GM20000 (cell line): ENCODE measurements at regions not wholly inside any gene's neighbourhood (a gene's known extent, or its start where the extent isn't known, plus 50 kb on each side); places are given as distances from the start of the nearest gene placed in this dataset.

ENCODE experiments used
- DNase-seq: peaks from one replicate; pipeline ENCODE4 v3.0.0; 2012; ENCODE audit warnings: low spot score
- CTCF ChIP-seq: IDR thresholded peaks from 2 replicates; pipeline ENCODE4 v1.5.1; 2012; ENCODE audit warnings: mild to moderate bottlenecking, control low read depth; ENCODE audit errors: extremely low read depth, missing control alignments

- no peak for TF ChIP-seq CTCF
- no peak for DNase-seq
These were observed 201.6 kb upstream of the B3GAT1 start for GRCh38 chr11:134613646-134614045.

GRCh38 chr11:134612140-134613030, 200.3 kb upstream of the B3GAT1 start:
- no peak for DNase-seq
- TF ChIP-seq CTCF: no peak

GRCh38 chr11:134611537-134611936, 199.5 kb upstream of the B3GAT1 start:
- no peak for TF ChIP-seq CTCF
- DNase-seq: no peak

GRCh38 chr11:134610116-134610910, 198.3 kb upstream of the B3GAT1 start:
- no peak for DNase-seq
- no peak for TF ChIP-seq CTCF

GRCh38 chr11:134609361-134610115, 197.5 kb upstream of the B3GAT1 start:
- no peak for DNase-seq
- TF ChIP-seq CTCF: no peak

- no peak for TF ChIP-seq CTCF
- DNase-seq: no peak
These were observed 196.1 kb upstream of the B3GAT1 start for GRCh38 chr11:134607963-134608750.
